Islet of Langerhans (tissue), 1 donor: ENCODE measurements at regions not wholly inside any gene's neighbourhood (a gene's known extent, or its start where the extent isn't known, plus 50 kb on each side); places are given as distances from the start of the nearest gene placed in this dataset.
"Not testable (repeated sequence)": the region's sequence is repeated elsewhere in the genome, so short reads cannot be mapped to it uniquely, and the experiment has no call there.

Experiments
- FAIRE-seq: peaks from one replicate; lab custom pipeline; 2011; peaks lifted over from hg19 to GRCh38; lab: Jason Lieb, UNC

DNA sequence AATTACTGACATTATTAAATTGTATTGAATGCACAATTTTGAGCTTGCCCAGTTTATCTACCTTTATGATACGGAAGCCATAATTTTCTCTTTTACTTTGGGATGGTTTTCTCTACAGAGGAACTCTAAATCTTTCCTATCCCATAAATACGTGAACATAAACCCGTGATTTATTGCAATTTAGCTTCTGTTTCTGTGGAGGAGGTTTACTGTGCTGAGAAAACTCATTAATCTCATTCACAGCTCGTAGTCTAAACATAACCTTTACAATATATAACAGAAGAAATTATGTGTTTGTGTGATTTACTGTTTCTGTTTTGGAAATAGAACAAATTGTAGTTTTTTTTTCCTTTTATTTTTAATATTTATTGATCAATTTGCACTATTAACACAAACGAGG is 207.1 kb upstream of the PCDH9 start:
- FAIRE-seq, result no peak

DNA sequence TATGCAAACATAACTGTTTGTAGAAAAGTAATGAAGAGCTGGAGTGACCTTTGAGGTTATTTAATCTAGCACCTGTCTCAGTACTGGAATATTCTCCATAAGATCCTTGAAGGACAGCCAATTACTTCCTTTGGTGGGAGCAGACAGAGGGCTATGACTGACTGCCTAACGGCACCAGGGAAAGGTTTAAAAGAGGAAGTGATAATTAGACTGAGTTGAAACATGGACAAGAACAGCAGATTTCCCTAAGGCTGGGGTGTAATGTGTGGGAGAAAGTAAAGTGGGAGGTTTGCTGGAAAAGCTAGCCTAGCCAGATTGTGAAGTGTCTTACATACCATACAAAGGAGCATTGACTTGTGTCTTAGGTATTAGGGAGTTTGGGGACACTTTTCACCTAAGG is 191.3 kb upstream of the PCDH9 start:
- no peak for FAIRE-seq

DNA sequence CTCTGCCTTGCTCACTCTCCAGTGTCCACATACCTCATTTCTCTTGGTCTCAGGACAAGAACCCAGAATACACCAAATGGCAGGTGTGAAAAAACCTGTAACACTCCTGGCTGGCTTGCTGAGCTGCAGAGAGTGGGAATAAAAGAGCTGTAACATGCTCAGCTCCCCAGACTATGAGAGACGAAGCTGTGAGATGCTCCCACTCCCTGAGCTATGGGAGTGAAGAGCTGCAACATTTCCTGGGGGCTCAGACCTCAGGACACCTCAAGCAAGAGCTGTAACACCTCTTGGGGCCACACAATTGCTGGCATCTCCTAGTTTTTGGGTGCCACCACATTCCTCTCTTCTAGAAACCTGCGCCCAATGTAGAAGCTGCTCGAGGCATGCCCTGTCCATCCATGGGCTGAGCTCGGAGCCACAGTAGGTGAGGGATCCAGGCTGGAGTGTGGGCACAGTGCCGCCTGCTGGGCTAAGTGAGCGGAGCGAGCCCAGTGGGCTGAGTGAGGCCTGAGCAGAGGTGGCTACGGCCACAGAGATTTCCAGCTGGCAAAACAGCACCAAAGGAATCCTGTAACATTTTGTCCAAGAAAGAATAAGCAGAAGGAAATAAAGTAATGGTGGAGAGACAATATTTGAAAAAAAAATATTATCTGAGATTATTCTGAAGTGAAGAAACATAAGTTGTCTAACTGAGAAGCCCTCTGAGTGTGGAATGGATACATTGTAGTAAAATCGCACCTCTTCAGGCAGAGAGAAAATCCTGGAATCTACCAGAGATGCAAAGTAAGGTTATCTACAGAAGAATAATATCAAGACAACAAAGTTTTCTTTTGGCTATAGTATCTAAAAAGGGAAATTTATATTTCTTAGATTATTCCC is 186.2 kb upstream of the PCDH9 start:
- FAIRE-seq, result no peak

DNA sequence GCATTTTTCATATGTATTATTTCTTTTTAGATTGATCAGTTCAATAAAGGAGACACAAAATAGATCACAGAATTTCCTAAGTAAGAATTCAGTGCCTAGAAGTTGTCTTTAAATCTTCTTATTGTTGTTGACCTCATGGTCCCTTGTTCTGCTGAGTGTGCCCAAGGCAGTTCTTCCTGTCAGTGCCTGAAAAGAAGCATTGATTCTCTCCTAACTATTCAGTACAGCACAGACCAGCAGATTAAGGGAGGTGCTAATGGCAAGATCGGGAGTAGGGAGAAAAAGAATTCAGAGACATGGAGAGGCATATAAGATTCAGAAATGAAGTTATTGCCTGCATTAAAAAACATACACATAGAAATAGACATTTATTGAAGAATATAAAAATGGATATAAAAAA is 180.5 kb upstream of the PCDH9 start:
- no peak for FAIRE-seq

DNA sequence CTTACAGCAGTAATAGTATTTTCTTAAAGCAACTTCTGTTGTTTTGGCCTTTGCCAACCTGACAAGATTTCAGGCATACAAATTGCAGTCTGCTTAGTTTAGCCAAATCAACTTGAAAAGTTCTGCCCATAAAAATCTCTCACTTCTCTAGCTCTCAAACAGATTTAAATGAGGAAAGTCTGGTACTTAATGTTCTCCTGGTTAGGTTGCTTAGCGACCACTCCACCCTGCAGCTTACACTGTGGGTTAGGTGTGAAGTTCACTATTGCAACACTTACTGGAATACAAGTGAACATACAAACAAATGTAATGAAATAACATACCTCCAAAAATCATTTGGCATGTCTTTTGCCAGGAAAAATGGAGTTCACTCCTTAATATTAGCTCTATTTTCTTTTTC is 178.7 kb upstream of the PCDH9 start:
- no peak for FAIRE-seq

DNA sequence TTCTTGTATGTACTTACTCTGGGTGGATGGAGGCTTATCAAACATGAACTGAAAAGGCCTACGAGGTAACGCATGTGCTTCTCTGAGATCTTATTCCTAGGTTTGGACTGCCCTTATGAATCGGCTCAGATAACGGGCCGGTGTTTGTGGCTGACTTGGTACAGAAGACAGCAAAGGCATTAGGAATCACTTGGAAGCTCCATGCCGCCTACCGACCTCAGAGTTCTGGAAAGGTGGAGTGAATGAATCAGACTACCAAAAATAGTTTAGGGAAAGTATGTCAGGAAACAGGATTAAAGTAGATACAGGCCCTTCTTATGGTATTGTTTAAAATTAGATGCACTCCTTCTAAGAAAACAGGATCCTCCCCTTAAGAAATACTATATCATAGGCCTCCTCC is 172.4 kb upstream of the PCDH9 start:
- no peak for FAIRE-seq

DNA sequence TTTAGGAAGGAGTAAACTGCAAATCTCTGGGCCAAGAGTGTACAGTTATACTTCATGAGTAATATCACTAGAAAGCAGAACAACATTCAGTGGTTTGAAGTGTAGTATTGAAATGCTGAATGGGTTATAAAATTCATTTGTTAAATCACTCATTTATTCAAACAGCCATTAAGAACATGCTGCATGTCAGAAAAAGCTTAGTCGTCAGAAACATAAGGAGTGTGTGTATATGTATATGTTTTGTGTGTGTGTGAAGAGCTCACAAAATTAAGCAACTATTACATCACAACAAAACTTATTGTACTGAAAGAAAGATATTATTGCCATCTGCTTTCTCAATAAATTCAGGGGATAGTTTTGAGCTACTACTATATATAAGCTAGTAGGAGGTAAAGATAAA is 165.4 kb upstream of the PCDH9 start:
- no peak for FAIRE-seq

DNA sequence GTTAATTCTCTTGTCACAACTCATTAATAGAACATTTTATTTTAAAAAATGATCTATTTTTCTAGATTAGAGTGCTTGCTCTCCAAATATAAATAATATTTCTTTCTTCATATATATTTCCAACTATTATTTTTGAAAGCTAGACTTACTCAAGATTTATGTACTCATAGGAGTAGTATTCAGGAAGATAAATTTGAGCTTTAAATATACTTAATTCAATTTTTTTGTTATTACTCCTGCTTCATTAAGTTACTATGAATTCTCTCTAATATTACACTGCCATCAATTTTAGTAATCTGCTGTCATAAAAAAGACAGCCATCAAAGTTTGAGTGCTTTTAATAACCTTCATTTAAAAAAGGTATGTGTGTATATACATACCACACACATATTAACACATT is 161.9 kb upstream of the PCDH9 start:
- FAIRE-seq, result no peak

DNA sequence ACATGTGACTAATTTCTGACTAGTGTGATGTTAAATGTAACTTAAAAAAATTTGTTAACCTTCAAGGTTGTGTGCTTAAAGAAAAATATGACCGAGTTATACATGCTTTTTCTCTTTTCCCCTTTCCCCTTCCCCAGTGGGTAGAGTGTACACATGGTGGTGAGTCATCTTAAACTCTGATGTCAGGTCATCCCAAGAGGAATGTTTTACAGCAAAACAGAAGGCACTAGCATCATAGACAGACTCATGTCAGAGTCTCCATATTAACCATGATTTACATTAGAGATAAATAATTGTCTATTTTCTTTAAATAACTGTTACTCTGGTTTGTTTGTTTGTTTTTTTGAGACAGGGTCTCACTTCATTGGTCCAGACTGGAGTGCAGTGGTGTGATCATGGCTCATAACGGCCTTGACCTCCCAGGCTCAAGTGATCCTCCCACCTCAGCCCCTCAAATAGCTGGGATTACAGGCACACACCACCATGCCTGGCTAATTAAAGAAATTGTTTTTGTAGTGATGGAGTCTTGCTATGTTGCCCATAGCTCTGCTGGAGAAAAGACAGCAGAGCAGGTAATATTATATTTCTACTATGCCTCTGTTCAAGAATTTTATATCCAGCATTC is 160.4 kb upstream of the PCDH9 start:
- no peak for FAIRE-seq

DNA sequence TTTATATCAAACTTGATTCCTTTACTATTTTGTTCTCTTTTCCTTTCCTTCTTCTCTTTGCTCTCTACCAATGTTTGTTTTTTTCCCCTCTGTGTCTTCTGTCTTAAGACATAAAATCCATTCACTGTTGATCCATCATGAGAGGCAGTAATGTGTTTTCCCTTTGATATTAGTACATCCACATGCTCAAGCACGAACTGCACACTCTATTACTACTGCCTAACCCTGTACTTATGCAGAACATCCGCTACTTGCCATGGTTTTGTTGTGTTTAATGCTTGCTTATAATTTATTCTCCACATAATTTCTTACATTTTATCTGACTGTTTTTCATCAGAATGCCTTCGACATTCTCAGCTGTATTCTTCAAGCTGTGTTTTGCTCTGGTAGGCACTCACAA is 159.0 kb upstream of the PCDH9 start:
- FAIRE-seq, result no peak

DNA sequence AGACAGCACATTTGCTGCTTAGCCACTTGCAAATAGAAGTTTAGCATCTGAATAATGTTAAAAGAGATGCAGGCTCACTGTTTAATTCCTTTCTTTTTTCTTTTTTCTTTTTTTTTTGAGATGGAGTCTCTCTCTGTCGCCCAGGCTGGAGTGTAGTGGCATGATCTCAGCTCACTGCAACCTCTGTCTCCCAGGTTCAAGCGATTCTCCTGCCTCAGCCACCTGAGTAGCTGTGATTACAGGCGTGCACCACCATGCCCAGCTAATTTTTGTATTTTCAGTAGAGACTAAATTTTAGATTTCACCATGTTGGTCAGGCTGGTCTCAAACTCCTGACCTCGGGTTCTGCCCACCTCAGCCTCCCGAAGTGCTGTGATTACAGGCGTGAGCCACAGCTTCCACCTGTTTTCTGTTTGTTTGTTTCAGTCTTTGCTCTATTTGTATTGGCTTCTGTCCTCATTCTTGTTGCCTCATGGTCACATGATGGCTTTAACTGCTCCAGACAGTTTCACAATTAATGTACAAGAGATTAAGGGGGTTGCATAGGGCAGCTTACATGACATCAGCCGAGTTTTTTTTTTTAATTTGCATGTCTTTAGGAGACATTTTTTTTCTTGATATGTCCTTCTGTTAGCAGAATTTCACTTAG is 153.1 kb upstream of the PCDH9 start:
- not testable (repeated sequence) for FAIRE-seq

DNA sequence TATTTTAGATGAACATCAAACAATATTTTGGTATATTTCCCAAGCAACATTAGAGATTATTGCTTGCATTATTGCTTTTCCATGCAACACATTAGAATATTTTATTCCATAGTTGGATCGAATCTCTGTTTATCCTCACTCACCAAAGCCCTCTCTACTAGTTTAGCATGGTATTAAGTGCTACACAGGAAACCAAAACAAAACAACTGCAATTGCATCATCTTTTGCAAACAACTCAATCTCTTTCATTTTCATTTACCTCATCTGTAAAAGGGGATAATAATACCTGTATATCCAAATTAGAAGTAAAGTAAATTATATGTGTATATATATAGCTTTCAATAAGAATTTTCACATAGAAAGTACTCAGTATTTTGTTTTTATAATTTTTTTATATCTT is 147.8 kb upstream of the PCDH9 start:
- no peak for FAIRE-seq

DNA sequence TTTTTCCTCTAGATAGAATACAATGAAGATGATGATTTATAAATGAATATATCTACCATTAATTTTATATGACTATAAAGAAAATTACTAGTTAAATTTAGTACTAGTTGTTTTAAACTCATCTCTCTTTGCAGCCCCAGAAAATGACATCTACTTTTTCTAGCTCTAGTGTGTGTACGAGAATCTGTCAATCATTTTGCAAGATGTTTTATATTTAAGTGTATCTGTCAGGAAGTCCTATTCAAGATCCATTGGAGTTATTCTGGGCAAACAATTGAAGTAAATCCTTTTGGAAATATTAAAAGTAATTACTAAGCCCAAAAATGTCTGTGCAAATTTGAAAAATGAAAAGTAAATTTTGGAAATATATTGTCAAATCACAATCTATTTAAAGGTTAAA is 144.3 kb upstream of the PCDH9 start:
- FAIRE-seq, result no peak

DNA sequence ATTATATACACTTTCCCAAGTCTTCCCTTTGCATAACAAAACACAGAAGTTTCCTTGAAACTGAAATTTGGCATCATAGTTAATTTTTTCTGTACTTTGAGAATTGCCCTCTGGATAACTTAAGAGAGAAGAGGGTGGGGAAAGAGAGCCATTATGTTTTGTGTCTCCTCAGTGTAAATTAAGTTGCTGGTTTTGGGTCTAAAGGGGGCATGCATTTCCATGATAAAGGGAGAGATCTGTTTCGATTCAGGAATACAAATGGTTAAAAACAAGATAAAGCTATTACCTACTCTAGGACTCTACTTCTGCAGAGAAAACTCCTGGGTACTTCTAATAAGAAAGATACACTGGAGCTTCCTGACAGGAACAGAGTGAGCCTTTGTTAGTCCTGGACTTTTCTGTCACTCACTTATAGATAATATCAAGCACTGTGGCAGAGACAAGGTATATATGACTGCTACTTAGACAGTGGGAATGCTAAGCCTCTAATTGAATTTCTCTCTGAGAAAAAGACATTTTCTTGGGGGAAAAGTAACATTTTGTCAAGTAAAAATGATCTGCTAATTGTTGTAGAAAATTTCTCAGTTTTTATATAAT is 142.8 kb upstream of the PCDH9 start:
- FAIRE-seq, result no peak

DNA sequence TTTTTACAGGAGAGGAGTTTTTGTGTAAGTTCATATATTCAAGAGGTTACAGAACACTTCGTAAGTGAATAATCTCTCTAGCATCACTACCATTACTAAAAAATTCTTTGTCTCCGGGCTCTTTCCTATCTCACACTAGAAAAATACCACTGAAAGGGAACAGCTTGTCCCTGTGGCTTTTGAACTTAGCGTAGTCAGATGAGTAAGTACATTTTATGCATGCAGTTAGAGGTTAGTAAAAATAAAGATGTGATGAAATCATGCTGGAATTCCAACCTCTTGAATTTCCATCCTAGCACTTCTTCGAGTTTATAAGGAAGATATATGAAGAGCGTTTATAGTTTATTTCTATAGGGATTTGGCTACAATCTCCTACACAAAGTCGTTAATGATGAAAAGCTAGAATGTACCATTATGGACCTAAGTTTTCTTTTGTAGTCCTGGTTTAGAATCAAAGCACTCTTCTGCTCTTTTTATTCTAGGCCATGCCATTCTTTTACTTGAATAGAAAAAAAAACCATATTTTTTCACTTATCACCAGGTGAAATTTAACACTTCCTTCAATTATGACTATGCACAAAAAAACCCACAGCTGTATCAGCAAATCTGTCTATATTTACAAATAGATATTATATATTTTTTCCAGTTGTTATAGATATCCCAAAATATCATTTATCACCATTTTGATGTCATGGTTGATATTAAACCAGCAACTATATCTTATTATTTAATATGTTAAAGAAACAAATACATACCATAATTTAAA is 139.9 kb upstream of the PCDH9 start:
- no peak for FAIRE-seq

DNA sequence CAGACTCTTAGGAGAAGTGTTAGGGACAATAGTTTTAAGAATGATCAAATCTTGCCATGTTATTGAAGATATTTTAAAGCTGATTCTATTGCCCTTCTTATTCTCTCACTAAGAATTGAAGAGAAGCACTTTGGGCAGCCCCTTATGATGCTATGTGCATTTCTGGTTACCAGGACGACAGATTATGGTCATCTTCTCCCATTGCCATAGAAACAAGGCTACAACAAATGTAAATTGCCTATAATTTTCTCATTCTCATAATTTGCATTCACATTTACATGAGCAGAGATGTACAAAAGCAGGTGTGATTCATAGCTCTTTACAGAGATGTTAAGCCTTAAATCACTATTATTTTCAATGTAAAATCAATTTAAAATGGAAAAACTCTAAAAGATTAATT is 137.3 kb upstream of the PCDH9 start:
- no peak for FAIRE-seq

DNA sequence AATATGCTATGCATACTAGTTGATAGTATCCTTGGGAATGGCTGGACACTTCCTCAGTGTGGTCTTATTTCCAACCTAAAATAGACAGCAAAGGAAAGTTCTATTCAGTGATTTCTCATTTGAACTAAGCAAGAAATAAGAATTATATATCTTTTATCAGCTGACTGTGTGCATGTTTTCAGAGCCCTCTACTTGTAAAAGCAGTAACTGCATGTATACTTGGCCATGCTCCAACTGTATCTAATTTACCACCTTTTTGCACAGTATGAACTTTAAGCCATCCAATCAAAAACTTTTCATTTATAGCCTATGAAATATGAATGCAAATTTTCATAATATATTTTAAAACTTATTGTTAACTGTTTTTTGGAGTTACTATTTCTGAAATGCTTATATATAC is 136.4 kb upstream of the PCDH9 start:
- no peak for FAIRE-seq

DNA sequence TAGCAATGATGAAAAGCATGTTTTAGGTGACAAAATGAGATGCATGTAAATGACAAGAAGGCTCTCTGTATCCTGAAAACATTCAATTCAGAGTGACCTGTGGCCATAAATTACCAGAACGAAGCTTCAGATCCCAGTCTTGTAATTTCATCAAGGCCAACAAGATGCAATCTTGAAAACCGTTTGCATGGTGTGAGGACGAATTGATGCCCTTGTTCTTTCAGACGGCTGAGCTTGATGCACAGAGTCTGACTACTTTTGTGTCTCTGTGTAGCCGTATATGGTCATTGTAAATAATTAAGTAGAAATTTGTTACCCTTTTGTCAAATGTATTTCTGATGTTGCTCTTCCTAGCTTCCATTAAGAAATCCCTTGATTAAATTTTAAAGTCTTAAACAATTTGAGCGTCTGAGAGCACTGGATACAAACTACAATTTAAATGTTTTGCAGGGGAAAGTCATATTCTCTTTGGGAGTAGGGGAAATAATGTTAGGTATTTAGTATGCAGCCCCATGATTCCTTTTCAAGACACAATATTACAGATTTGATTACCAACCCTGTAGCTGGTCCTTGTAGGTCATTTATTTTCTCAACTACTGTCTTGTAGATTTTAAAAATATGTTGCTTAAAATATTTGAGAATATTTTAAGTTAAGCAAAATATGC is 125.8 kb upstream of the PCDH9 start:
- FAIRE-seq, result no peak

DNA sequence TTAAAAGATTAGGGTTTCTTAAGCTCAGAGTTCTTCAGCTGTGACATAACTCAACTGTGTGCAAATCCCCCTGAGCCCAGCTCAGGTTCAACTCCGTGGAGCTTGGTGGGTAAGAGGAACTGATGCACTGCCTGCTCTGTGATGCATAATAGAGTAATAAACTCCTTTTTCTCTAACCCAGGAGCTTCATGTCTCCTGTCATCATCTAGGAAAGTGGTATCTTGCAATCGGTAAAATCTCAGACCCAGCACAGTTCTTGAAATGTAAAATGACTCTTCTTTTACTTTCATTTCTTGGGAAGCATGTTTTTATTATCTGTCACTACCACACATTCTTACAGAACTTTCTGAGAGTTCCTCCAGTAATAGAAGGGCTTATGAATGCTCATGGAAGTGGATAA is 123.8 kb upstream of the PCDH9 start:
- FAIRE-seq, result no peak

DNA sequence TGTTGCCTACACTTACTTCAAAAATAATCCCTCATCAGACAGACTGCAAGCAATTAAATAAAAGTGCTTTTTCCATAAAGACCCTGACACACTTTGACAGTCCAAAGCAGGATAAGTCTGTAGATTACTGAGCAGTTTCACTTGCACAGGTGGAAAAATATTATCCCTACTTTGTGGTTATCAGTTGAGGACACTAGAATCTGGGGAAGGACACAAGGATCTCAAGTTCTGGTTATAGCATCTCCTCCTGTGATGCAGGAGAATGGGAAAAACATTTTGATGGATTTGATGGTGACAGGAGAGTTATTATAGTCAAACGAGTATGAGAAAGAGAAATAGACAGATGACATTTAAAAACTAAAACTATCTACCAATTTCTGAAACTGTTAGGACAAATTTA is 122.9 kb upstream of the PCDH9 start:
- no peak for FAIRE-seq

DNA sequence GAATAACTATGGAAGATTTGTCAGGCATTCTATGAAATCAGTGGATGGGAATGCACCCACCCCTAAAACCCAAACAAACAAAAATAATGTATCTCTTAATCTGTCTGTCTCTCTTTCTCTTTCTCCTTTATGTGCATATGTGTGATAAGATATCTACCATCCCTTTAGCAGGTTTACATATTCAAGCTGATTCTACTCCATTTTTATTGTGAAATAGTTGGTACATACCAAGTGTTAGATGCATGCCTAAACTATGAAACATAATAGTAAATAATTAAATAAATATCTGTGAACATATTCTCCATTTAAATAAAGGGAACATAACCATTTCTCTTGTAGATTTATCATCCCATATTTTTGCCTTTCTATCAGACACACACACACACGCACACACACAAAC is 121.8 kb upstream of the PCDH9 start:
- FAIRE-seq, result no peak

DNA sequence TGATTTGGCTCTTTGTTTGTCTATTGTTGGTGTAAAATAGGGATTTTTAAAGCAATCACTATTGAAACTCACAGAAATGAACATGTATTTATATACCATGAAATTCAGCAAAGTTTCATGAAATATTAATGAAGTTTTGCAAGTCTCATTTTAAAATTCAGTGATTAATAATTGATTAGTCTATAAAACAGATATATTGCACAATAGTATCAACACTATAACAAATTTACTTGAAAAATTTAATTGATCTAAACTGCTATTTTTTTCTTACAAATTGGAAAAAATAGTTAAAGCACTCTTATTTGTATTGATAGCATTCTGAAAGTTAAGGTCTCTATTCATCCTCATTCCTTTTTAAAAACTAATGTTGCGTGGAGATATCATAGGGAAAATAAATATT is 121.0 kb upstream of the PCDH9 start:
- no peak for FAIRE-seq
